RWPE1 (cell line): ENCODE measurements at regions not wholly inside any gene's neighbourhood (a gene's known extent, or its start where the extent isn't known, plus 50 kb on each side); places are given as distances from the start of the nearest gene placed in this dataset.

Experiments
- CTCF ChIA-PET: fragments of 350-600 bp; sonication (Branson Sonifier 250); formaldehyde crosslinking; extraction: SDS; loops from one replicate; lab custom pipeline; 2021; lab: Yijun Ruan, JAX
- POLR2A ChIA-PET: fragments of 400-600 bp; formaldehyde crosslinking; extraction: SDS; loops from one replicate; lab custom pipeline; 2020; ENCODE audit warnings: antibody characterized with exemption; ENCODE audit not compliant: low non-redundant PET; lab: Yijun Ruan, JAX
- DNase-seq: peaks from one replicate; pipeline ENCODE4 v3.0.0; 2012; ENCODE audit warnings: low spot score
- H3K27ac ChIP-seq: fragments of 450-650 bp; 2 replicates; pipeline ENCODE4 v1.5.1; 2017
- TF ChIP-seq, protein P1 (sequence below): fragments of 450-650 bp; conservative IDR thresholded peaks from 2 replicates; pipeline ENCODE4 v1.5.1; 2017; ENCODE audit warnings: low read depth, mild to moderate bottlenecking

DNA sequence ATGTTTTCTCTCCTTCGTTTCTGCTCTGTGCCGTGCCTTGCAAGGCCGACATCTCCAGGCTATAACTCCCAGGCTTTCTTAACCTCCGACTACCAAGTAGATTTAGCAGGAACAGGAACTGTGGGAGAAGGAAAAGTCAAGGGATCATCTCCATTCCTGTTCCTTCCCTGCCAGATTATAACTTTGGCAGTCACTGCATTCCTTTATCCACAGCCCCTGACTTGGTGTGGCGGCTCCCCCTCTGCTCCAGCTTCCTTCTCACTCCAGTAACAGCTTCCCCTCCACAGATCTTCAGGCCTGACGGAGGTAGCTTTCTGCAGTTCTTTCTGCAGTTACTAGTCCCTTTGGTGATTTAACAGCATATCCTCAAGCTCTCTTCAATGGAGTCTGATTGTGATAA is 234.6 kb upstream of the MON1B start:
- H3K27ac ChIP-seq: no peak overlapping the region
- ChIA-PET POLR2A (no interaction called here), CTCF (interaction anchor here (0.6 kb wide), 1 partner anchor 155 kb away, joined by 3 read pairs; no protein-coding TSS in a partner anchor)
- no peak for DNase-seq
- TF ChIP-seq, protein P1, sequence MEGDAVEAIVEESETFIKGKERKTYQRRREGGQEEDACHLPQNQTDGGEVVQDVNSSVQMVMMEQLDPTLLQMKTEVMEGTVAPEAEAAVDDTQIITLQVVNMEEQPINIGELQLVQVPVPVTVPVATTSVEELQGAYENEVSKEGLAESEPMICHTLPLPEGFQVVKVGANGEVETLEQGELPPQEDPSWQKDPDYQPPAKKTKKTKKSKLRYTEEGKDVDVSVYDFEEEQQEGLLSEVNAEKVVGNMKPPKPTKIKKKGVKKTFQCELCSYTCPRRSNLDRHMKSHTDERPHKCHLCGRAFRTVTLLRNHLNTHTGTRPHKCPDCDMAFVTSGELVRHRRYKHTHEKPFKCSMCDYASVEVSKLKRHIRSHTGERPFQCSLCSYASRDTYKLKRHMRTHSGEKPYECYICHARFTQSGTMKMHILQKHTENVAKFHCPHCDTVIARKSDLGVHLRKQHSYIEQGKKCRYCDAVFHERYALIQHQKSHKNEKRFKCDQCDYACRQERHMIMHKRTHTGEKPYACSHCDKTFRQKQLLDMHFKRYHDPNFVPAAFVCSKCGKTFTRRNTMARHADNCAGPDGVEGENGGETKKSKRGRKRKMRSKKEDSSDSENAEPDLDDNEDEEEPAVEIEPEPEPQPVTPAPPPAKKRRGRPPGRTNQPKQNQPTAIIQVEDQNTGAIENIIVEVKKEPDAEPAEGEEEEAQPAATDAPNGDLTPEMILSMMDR: no peak

DNA sequence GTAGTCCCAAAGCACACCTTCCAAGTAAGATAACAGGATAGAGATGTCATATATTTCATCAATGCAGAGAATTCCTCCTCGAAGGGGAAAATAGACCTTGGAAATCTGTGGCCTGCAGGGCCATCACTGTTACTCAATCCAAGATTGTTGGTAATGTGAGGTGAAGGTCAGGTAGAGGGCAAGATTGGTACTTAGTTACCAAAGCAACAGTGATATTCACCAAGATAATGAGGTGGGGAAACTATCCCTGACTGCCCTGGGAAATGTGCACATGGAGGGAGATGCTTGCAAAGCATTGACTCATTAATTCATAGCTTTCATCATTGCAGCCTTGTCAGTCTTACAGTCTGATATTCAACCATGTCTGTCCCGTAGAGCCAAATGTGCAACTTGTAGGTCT is 234.1 kb upstream of the MON1B start:
- POLR2A ChIA-PET: no interaction called here
- no peak for DNase-seq
- CTCF ChIA-PET: interaction anchor here (0.6 kb wide), 1 partner anchor 156 kb away, joined by 3 read pairs; no protein-coding TSS in a partner anchor

DNA sequence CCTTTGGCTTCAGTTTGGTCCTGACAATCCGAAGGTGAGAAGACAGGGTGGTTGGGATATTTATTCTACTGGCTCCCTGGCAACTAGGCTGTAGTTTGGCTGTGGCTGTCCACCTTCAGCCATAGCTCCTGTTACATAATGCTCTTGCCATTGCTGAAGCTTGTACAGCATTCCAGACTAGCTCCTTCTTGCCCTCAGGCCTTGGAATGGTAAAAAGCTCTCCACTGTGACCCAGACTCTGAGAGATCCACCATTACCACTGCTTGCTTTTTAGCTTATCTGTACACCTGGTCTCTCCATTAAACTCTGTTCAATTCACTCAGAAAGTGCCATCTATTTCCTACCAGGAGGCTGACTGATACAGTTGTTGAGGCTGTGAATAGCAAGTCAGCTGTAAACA is 231.8 kb upstream of the MON1B start:
- no peak for DNase-seq
- ChIA-PET POLR2A (no interaction called here), CTCF (interaction anchor here (0.6 to 0.8 kb wide), 2 partner anchors 306 to 1863 kb away, joined by 3 read pairs; no protein-coding TSS in a partner anchor)
- TF ChIP-seq, protein P1: no peak
- H3K27ac ChIP-seq: no peak overlapping the region

More for the DNA sequence above, 234.1 kb upstream of the MON1B start:
- TF ChIP-seq, protein P1: no peak
- no peak overlapping the region for H3K27ac ChIP-seq

DNA sequence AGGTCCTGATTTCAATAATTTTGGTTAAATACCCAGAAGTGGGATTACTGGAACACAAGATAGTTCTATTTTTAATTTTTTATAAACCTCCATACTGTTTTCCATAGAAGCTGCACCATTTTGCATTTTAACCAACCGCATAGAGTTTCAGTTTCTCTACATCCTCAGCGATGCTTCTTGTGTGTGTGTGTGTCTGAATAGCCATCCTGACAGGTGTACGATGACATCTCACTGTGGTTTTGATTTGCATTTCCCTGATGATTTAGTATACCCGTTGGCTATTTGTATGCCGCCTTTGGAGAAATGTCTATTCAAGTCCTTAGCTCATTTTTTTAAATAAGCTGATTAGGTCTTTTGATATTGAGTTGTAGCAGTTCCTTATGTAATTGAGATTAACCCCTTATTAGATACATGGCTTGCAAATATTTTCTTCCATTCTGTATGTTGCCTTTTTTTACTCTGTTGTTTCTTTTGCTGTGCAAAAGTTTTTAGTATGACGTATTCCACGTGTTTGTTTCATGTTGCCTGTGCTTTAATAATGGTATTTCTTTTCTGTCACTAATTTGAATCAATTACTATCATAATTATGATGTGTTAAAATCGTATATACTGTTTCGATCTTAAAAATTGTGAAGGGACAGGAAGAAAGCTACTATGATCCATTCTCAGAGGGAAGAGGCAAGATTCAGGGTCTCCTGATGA is 227.2 kb upstream of the MON1B start:
- POLR2A ChIA-PET: no interaction called here
- no peak for DNase-seq
- TF ChIP-seq, protein P1: no peak
- H3K27ac ChIP-seq: no peak overlapping the region
- CTCF ChIA-PET: interaction anchor here (0.6 kb wide), 1 partner anchor 977 kb away, joined by 4 read pairs; no protein-coding TSS in a partner anchor

DNA sequence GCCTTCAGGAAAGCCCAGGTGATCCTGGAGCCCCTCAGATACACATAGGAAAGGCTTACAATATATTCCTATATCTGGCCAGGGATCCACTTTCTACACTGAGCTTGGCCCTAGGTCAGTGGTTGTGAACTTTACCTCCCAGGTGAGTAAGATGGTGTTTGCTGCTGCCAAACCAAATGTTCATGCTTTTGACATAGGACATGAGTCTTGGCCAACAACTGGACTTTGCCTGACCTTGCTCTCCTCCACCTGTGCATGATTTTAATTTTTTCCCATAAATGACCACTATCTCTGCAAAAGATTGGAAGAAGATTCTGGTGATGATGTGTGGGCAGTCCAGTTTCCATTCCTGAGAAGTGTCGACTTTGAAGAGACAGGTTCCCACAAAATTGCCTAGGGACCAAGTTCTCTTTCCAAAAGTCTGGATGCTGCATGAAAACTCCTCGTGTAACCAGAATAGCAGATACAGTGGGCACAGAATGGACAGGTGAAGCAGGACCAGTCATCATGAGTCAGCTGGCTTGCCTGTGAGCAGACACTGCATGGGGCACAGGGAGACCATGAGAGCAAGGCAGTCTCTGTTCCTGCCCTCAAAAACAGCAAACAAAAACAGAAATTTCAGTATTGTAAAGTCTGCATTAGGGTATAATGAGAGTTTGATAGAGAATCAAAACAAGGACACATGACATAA is 226.4 kb upstream of the MON1B start:
- no peak for DNase-seq
- H3K27ac ChIP-seq: no peak overlapping the region
- CTCF ChIA-PET: no interaction called here
- POLR2A ChIA-PET: no interaction called here
- TF ChIP-seq, protein P1: no peak

DNA sequence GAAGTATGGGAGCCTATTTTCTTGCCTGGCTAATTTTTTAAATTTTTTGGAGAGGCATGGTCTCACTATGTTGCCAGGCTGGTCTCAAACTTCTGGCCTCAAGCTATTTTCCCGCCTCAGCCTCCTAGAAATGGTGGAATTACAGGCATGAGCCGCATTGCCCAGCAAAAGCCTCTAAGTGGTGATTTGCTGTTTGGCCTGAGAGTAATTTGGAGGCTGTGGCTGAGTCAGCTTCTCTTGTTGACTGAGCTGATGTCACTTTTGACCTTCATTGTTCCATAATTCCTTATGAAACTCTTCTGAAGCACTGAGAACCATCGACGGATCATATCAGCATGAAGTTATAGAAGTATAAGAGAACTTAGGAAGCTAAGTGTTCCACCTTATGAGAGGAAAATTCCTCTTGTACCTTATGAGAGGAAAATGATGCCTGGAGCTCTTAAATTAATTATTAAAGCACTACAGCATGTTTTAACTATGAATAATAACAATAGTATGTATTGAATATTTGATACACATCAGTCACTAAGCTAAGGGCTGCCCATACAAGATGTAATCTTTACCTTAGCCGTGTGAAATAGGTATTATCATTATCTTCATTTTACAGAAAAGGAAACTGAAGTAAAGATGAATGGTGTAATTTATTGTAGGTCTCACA is 220.8 kb upstream of the MON1B start:
- no peak for DNase-seq
- ChIA-PET CTCF (interaction anchor here (0.5 kb wide), 1 partner anchor 9 kb away, joined by 4 read pairs; no protein-coding TSS in a partner anchor), POLR2A (no interaction called here)
- TF ChIP-seq, protein P1: no peak
- no peak overlapping the region for H3K27ac ChIP-seq
